Spleen (tissue), 7 donors: ENCODE measurements at regions not wholly inside any gene's neighbourhood (a gene's known extent, or its start where the extent isn't known, plus 50 kb on each side); places are given as distances from the start of the nearest gene placed in this dataset.

ENCODE experiments used
- CTCF ChIP-seq, 11 experiments: fragments of 200-600 bp in 7 of 11; fragments of 450-650 bp in 4 of 11; sonication (generic) in 4 of 11; IDR thresholded peaks in 8 of 11; conservative IDR thresholded peaks in 3 of 11; 1 replicate in 7 of 11; 2 replicates in 4 of 11; pipeline versions ENCODE4 v1.4.0 to v1.8.0; 2016 to 2021; ENCODE audit warnings: antibody characterized with exemption in 11 of 11, inconsistent platforms in 4 of 11, mild to moderate bottlenecking in 1 of 11
- POLR2AphosphoS5 ChIP-seq, 3 donors: sonication (generic); formaldehyde crosslinking; IDR thresholded peaks; one replicate each; pipeline ENCODE4 v1.5.1; 2017; ENCODE audit warnings: antibody characterized with exemption in 3 of 3
- donor health status: DM: no; HTN: no; CAD: no; lungs with moderate emphysema.
- donor health status: DM: no; HTN: no; CAD: no.
- donor health status: DM: no; HTN: no; CAD: no.

GRCh38 chr6:156587071-156587470 is 190.1 kb upstream of the ARID1B start:
- TF ChIP-seq POLR2AphosphoS5 (IDR thresholded peaks at IDR 0.05) (no peak), CTCF (IDR thresholded peaks at IDR 0.05 in 8 of 11, conservative IDR thresholded peaks at IDR 0.05 in 3 of 11) (no peak)
